RKO (cell line): ENCODE measurements at regions not wholly inside any gene's neighbourhood (a gene's known extent, or its start where the extent isn't known, plus 50 kb on each side); places are given as distances from the start of the nearest gene placed in this dataset.
"Not testable (repeated sequence)": the region's sequence is repeated elsewhere in the genome, so short reads cannot be mapped to it uniquely, and the experiment has no call there.

Experiments used
- DNase-seq: peaks from one replicate; pipeline ENCODE4 v3.0.0-alpha.2; 2016; ENCODE audit warnings: low spot score

DNA sequence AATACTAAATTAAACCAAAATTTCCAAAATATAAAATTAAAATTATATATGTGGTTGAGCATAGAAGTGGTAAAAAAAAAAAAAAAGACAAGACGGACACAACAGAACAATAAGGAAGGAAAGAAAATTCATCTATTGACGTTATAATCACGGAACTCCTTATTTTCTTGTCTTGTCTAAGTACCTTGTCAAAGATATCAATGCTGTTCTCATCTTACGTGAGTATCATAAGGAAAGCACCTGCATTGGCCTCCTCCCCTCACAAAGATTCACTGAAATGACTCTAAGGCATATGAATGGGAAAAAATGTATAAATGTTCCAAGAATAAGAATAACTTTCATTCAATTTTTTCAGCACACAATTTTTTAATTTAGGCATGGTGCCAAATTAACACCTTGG is 135.4 kb downstream of the PPP1R3A start:
- DNase-seq, result no peak

DNA sequence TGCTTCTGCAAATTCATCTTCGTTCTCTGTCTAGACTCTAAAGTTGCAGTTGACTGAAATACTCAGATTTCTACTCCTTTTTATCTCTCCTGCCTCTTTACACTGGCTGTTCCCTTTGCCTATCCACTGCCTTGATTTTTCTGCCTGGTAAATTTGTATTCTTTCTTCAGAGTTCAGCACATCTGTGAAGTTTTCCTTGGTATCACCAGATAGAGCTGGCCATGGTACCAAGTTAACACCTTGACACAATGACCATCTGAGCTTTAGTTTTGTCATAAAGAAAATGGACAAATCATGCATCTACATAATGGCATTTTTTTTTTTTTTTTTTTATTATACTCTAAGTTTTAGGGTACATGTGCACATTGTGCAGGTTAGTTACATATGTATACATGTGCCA is 143.0 kb downstream of the PPP1R3A start:
- DNase-seq, result no peak

DNA sequence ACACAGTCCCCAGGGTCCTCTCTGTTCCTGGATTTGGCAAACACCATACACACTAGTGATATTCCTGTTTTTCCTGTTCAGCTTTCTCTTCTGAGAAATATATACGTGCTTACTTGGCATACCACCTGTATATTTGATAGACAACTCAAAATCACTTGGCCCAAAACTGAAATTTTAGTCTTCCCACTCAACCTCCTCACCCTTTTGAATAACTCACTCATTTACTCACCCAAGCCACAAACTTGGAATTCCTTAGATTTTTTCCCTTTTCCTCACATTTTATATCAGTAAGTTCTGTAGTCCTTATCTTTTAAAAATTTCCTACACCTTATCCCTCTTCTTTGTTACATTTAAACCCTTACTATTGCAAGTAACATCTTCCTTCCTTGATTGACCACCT is 143.4 kb downstream of the PPP1R3A start:
- DNase-seq, result no peak

DNA sequence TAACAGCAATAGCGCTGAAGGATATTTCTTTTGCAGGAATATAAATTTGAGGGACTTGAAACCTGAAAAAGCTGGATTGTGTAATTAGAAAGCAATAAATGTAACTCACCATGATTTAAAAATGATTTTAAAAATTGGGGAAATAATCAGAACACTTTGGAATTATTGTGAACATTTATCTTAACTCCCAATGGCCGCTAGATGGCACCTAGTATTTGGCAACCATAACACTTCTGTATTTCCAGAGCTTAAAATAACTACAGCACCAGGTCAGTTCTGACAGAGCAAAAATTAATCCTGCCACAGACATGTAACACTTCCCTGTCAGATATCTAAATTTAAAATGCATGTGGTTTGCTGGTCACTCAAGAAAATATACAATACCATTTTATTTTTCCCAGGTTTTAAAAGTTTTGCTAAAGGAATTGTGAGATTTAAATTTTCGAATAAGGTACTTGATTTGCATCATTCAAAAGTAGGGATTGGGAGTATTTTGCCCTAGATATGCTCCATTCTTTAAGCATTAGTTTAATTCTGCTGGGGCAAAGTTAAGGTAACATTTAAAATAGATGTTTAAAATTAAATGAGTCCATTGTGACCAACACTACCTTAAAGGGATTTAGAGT is 144.5 kb downstream of the PPP1R3A start:
- peak; percentile 80 for DNase-seq

DNA sequence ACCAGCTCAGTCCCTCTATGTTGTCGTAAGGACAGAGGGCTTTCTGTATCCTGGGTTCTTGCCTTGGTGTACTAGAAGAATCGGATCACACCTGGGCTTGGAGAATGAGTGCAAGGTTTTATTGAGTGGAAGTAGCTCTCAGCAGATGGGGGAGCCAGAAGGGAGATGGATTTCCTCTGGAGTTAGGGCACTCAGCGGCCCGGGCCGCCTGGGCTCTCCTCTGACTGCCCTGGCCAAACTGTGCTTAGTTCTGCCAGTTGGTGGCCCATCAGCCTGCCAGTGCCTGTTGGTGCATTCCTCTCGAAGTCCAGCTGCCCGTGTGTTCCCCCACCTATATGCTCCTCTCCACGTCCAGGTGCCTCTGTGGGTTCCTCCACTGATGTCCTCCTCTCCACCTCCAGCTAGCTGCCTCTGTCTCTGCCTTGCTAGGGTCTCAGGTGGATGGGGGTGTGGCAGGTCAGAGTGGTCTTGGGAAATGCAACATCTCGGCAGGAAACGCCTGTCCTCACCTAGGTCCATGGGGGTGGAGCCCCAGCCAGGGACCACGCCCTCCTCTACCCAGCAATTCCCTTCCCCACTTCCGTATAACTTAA is 148.6 kb downstream of the PPP1R3A start:
- DNase-seq, result no peak

DNA sequence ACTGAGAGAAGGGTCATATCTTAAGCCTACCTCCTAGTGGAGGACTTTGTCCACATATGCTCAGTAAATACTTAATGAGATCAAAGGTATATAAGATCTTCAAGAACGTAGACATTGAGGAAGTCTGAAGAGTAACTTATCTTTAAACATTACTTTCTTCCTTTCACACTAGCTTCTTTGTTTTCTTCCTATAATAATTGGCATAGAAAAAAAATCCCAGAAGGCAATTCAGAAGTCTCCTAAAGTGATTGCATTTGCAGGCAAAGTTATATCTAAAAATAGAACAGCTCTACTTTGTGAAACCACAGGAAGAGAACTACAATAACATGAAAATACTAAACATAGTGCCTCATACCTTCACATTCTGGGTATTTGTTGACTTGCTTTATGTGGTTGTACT is 150.4 kb downstream of the PPP1R3A start:
- no peak for DNase-seq

DNA sequence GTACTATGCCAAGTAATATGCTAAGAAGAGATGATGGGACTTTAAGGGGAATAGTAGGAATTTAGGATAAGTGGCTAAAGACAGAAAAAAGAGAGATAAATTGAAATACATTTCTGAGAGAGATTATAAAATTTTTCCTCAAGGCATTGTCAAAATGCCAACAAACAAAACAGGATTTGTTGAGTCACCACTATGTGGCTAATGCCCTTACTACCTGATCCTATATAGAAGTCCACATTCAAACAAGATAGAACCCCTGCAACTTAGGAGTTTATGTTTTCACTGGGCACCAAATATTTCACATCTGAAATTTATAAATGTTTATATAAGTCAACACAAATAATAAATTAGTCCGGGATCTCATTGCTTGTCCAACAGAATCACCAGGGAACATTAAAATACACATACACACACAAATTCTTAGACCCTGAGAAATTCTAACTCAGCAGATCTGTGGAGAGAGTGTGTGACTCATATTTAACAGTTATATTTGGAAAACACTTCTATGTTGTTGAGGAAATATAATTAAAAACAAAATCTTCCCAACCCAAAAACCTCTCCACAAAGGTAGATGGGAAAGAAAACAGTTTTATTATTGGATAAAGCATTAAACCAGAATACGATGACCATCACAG is 154.3 kb downstream of the PPP1R3A start:
- no peak for DNase-seq

DNA sequence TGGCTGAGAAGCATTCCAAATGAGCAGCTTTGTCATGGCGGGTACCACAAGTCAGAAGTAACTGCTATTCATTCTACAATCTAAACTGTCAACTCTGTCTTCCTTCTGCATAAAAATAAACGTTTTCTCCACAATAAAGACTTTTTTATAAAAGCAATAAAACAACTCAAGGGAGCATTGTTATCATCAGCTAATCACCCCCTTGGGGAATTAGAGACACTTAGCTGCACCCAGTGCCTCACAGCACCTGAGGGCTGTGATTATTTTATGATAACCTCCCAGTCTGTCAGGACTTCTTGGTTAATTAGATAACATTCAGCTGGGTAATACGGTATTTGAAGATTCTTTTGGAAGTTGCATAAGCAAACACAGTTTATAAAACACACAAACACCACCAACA is 155.6 kb downstream of the PPP1R3A start:
- no peak for DNase-seq

DNA sequence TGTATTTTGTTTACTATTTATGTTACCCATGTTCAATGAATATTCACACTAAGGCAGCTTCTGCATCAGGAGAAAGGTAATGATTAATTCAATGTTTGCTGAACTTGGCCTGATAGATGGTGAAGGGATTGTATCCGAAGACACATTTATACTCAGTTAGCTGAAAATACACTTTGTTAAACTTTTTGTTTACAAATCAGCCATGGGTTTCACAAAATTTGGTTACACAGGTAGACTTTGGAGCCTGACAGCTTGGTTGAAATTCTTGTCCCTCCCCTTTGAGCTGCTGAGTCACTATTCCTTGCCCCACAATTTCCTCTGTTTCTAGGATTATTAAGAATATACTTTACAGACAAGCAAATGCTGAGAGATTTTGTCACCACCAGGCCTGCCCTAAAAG is 162.6 kb downstream of the PPP1R3A start:
- no peak for DNase-seq

DNA sequence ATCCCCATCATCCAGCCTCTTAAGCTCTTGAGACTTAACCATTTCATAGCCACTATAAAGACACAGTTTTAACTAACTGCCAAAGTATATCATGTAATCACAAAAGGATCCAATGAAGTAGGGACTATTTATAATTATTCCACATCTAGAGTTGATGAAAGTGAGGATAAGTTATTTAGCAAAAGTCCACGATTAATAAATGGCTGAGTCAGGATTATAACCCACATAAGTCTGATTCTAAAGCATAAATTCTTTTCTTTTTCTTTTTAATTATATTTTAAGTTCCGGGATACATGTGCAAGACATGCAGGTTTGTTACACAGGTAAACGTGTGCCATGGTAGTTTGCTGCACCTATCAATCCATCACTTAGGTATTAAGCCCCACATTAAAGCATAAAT is 166.1 kb downstream of the PPP1R3A start:
- no peak for DNase-seq

DNA sequence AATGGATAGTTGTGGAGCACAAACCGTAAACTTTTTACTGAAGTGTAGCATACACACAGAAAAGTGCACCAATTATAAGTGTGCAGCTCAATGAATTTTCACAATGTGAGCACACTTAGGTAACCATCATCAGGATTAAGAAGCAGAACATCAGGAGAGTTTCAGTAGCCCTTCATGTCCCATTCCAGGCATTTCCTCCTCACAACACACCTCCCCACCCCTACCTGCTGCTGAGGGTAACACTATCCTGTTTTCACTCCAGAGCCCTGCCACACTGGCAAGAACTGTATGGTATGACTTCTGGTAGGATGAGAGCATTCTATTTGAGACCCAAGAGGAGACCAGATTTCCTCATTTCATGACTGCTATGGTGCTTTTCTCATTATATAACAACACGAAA is 166.5 kb downstream of the PPP1R3A start:
- no peak for DNase-seq

DNA sequence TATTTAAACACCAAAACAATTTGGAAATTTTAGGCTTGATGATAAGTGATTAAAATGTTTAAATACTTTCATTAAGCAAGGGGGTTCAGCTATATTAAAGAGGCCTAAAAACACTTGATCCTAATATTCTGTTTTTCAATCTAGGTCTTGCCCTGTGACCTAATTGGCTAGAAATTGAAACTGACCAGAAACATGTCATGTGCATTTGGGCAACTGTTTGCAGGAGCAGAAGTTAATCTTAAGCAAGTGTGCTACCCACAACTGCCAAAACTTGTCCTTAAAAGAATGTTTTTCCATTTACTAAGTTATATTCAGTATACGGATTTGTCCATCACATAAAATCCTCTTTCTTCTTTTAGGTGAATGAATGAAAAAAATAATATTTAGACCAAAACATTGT is 167.3 kb downstream of the PPP1R3A start:
- no peak for DNase-seq

DNA sequence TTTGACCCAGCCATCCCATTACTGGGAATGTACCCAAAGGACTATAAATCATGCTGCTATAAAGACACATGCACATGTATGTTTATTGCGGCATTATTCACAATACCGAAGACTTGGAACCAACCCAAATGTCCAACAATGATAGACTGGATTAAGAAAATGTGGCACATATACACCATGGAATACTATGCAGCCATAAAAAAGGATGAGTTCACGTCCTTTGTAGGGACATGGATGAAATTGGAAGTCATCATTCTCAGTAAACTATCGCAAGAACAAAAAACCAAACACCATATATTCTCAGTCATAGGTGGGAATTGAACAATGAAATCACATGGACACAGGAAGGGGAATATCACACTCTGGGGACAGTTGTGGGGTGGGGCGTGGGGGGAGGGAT is 170.4 kb downstream of the PPP1R3A start:
- not testable (repeated sequence) for DNase-seq

DNA sequence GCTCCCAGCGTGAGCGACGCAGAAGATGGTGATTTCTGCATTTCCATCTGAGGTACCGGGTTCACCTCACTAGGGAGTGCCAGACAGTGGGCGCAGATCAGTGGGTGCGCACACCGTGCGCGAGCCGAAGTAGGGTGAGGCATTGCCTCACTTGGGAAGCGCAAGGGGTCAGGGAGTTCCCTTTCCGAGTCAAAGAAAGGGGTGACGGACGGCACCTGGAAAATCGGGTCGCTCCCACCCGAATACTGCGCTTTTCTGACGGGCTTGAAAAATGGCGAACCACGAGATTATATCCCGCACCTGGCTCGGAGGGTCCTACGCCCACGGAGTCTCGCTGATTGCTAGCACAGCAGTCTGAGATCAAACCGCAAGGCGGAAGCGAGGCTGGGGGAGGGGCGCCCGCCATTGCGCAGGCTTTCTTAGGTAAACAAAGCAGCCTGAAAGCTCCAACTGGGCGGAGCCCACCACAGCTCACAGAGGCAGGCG is 175.8 kb downstream of the PPP1R3A start:
- not testable (repeated sequence) for DNase-seq

DNA sequence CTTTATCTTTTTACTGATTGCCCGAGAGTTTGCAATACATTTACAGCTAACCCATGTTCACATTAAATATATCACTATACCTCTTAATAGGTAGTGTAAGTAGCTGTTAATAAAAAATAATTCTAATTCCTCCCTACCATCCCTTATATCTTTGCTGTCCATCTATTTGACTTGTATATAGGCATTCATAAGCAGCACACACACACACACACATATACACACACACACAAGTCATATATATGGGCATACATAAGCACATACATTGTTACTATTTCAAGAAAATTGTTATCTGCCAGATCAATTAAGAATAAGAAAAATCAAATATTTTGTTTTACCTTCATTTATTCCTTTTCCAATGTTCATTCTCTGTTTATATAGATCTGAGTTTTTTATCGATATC is 176.4 kb downstream of the PPP1R3A start:
- DNase-seq, result no peak

DNA sequence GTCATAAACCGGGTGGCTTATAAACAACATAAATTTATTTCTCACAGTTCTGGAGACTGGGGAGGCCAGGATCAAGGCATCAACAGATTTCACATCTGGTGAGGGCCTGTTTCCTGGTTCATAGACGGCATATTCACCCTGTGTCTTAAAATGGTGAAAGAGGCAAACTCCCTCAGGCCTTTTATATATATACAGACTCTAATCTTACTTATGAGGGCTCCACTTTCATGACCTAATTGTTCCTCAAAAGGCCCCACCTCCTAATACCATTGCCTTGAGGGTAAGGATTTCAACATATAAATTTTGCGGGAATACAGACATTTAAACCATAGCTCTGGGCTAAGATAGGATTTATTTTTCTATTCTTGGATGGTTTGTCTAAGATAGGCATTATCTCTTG is 187.2 kb downstream of the PPP1R3A start:
- DNase-seq, result no peak

DNA sequence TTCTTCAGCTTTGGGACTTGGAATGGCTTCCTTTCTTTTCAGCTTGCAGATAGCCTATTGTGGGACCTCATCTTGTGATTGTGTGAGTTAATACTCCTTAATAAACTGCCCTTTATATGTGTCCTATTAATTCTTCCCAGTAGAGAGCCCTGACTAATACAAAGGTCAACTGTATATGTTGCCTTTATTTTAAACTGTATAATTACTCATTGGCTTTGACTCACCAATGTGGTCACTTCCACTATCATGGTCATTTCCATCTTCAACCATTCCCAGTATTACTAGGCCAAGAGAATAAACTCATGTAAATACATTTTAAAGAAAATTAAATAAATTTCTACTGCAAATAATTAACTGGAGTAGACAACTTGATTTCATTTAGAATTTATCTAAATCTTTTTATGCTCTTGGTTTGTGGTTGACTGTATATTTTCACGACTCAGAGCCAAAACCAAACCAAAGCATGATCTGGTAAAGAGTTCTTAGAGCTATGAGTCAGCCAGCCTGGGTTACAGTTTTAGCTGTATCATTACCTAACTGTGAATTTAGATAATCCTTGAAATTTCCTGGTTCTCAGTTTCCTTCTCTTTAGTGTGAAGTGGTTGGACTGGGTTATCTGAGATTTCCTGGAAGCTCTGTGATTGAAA is 188.4 kb downstream of the PPP1R3A start:
- peak; percentile 71 for DNase-seq

DNA sequence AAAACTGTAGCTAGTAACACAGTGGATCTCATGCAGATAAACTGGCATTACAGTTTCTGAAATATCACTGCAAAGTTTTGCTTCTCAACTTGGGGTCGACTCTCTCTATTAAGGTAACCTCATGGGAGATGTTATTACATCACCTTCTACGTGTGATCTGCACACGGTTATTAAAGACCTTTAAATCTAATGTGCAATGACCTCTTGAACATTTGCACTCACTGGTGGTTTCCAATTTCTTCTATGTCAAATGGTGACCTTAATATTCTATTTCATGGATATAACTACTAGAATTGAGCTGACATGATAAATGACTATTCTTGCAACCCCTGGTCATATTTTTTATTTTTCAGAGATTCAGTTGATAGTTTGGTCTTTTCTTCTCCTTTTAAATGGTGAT is 191.3 kb downstream of the PPP1R3A start:
- no peak for DNase-seq

DNA sequence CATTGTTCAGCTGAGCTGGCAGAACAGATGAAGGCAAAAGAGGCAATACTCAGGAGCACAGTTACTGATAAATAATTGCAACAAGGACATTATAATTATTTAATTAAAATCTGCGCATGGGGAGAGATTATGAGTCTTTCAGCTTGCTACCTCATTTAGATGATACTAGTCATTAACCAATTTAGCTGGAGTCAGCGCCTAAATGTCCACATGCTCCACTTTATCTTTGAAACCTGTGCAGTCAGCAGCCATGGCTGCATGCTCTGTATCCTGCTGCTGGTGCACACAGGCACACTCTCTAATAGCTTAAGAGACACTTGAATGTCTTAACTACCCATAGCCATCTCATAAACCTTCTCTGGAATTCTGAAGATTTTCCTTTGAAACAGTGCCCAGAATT is 196.8 kb downstream of the PPP1R3A start:
- DNase-seq, result no peak

DNA sequence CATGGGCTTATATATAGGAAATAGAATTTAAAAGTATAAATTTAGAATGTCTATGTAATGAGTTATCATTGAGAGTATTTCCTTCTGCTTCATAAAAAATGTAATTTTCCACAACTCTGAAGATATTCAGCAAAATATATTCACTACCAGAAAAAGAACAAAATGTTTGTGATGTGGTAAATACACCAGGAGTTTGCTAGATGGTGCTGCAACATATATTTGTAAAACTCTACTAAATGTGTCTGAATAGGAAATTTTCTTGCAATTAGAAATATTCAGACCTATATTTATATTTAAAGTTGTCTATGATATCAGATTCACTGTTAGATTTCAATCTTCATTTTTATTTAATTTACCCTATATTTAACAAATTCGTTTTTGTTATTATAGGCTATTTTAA is 201.1 kb downstream of the PPP1R3A start:
- no peak for DNase-seq

DNA sequence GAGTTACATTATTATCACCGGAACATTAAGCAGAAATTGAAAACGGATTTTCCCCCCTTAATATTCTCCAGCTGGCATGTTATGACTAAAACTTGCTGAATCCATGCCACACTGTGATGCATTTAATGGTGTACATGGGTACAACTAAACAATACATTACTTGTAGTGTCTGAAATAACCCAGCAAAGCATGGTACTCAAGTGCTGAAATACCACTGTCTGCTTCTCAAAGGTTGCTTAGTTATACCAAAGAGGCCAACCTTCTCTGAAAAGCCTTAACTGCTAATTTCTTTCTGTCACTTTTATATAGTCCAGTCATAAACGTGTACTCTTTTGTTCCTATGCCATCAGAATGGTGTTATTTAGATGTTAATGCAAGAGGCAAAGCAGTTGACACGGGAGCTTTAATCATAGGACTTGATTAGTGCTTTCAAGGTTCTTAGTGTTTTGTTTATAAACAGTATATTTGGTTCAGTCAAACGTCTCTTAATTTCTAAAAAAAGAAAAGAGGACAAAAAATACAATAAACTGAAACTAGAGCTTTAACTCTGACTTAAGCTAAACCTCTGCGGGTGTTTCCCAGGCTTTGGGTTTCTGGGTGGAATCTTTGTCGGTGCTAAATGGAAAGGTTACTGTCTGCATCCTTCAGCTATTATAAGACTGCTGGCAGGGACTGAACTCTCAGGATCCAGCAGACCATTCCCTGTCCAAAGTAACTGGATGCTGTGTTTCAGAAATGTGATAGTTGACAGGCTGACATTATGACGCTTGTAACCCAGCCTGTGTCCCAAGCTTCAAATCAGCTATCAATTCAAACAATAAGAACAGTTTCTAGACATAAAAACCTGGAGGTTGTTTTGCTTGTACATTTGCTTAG is 202.6 kb downstream of the PPP1R3A start:
- DNase-seq, result no peak

DNA sequence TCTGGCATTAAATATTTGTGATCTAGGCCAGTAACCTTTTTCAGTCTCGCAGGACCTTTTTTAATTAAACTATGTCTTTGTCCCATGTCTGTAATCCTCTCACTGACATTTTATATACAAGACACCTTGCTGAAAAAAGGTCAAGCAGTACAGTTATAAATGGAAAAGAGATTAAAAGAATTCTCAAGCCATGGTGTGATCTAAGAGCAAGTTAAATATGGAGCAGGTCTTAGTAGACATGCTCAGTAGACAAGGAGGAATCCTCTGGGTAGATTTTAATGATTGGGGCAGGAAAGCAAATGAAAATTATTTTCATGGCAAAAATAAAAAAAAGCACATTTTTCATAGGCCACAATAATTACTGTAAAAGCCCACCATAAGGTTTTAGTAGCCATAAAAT is 203.5 kb downstream of the PPP1R3A start:
- no peak for DNase-seq
